Stimulated activated CD8-positive, alpha-beta memory T cell treated with anti-CD3 and anti-CD28 coated beads, Interleukin-4, amount 100 ng/mL, for 48 hours (primary cell): ENCODE measurements at regions not wholly inside any gene's neighbourhood (a gene's known extent, or its start where the extent isn't known, plus 50 kb on each side); places are given as distances from the start of the nearest gene placed in this dataset.
"Not testable (repeated sequence)": the region's sequence is repeated elsewhere in the genome, so short reads cannot be mapped to it uniquely, and the experiment has no call there.

Source experiments
- DNase-seq: peaks from one replicate; pipeline ENCODE4 v3.0.0-alpha.2; 2020

GRCh38 chr6:15922510-15923250 is 206.2 kb upstream of the MYLIP start:
- no peak for DNase-seq

GRCh38 chr6:15921243-15921642 is 207.6 kb upstream of the MYLIP start:
- no peak for DNase-seq

GRCh38 chr6:15916581-15916980 is 212.3 kb upstream of the MYLIP start:
- DNase-seq = no peak

GRCh38 chr6:15915508-15916178 is 213.2 kb upstream of the MYLIP start:
- no peak for DNase-seq

GRCh38 chr6:15914553-15914952 is 214.3 kb upstream of the MYLIP start:
- no peak for DNase-seq

- DNase-seq = no peak
Measured at GRCh38 chr6:15913573-15913972, 215.3 kb upstream of the MYLIP start.

GRCh38 chr6:15912505-15913400 is 216.1 kb upstream of the MYLIP start:
- no peak for DNase-seq

- peak; percentile 59 for DNase-seq
Measured at GRCh38 chr6:15911753-15912504, 217.0 kb upstream of the MYLIP start.

- no peak for DNase-seq
Measured at GRCh38 chr6:15909290-15910070, 219.4 kb upstream of the MYLIP start.

- DNase-seq = no peak
Measured at GRCh38 chr6:15908871-15909270, 220.0 kb upstream of the MYLIP start.

- no peak for DNase-seq
Measured at GRCh38 chr6:15907914-15908518, 220.9 kb upstream of the MYLIP start.

GRCh38 chr6:15907220-15907913 is 221.5 kb upstream of the MYLIP start:
- not testable (repeated sequence) for DNase-seq

GRCh38 chr6:15906420-15907016 is 222.4 kb upstream of the MYLIP start:
- no peak for DNase-seq

- DNase-seq = no peak
Measured at GRCh38 chr6:15905488-15906419, 223.1 kb upstream of the MYLIP start.

- no peak for DNase-seq
Measured at GRCh38 chr6:15904651-15905376, 224.1 kb upstream of the MYLIP start.

GRCh38 chr6:15901141-15902115 is 227.5 kb upstream of the MYLIP start:
- DNase-seq = peak; percentile 44

GRCh38 chr6:15898693-15899092 is 230.2 kb upstream of the MYLIP start:
- DNase-seq = no peak
